Chondrocyte (in vitro differentiated cells): ENCODE measurements at regions not wholly inside any gene's neighbourhood (a gene's known extent, or its start where the extent isn't known, plus 50 kb on each side); places are given as distances from the start of the nearest gene placed in this dataset.

ENCODE experiments used
- DNase-seq: peaks from one replicate; pipeline ENCODE4 v3.0.0; 2021; ENCODE audit warnings: mixed read lengths, low spot score
- H3K27ac Mint-ChIP-seq: one replicate; pipeline ENCODE4 v1.8.0; 2021; ENCODE audit warnings: mild to moderate bottlenecking, moderate library complexity, mixed read lengths; ENCODE audit not compliant: unreplicated experiment
- H3K27me3 Mint-ChIP-seq: 2 replicates; pipeline ENCODE4 v1.8.0; 2021; ENCODE audit warnings: low read depth, mixed read lengths
- H3K36me3 Mint-ChIP-seq: 2 replicates; pipeline ENCODE4 v1.8.0; 2021; ENCODE audit warnings: low read depth, mixed read lengths
- H3K4me1 Mint-ChIP-seq: 2 replicates; pipeline ENCODE4 v1.8.0; 2021; ENCODE audit warnings: low read depth, mild to moderate bottlenecking, mixed read lengths
- H3K4me3 Mint-ChIP-seq: one replicate; pipeline ENCODE4 v1.8.0; 2021; ENCODE audit warnings: mild to moderate bottlenecking, moderate library complexity, mixed read lengths; ENCODE audit not compliant: unreplicated experiment
- H3K9me3 Mint-ChIP-seq: 2 replicates; pipeline ENCODE4 v1.8.0; 2021; ENCODE audit warnings: low read depth, mixed read lengths
- TF ChIP-seq, protein P1 (sequence below): fragments of 200-600 bp; sonication (generic); IDR thresholded peaks from 2 replicates; pipeline ENCODE4 v1.5.0; 2021; ENCODE audit warnings: antibody characterized with exemption, mild to moderate bottlenecking, moderate library complexity

DNA sequence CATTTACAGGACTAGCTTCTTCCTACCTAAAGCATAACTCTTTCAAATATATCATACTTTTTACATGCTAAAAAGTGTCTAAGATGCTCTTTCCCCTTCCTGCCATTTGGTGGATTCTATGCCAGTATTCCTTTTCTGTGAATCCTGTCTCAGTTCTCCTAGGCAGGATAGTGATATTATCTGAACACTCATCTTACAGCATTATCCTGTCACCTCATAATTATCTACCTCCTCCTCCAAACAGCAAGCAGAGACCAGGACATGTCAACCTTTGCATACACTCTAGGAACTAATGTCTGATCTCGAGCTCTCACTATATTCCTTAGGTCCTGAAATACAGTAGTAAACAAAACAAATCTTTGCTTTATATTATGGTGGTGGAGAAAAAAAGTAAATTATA is 275.5 kb downstream of the FAM181B start:
- DNase-seq: no peak
- TF ChIP-seq, protein P1, sequence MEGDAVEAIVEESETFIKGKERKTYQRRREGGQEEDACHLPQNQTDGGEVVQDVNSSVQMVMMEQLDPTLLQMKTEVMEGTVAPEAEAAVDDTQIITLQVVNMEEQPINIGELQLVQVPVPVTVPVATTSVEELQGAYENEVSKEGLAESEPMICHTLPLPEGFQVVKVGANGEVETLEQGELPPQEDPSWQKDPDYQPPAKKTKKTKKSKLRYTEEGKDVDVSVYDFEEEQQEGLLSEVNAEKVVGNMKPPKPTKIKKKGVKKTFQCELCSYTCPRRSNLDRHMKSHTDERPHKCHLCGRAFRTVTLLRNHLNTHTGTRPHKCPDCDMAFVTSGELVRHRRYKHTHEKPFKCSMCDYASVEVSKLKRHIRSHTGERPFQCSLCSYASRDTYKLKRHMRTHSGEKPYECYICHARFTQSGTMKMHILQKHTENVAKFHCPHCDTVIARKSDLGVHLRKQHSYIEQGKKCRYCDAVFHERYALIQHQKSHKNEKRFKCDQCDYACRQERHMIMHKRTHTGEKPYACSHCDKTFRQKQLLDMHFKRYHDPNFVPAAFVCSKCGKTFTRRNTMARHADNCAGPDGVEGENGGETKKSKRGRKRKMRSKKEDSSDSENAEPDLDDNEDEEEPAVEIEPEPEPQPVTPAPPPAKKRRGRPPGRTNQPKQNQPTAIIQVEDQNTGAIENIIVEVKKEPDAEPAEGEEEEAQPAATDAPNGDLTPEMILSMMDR: no peak
- no peaks in the 10 kb centered on the region for H3K36me3 Mint-ChIP-seq
- H3K4me1 Mint-ChIP-seq: no peaks in the 10 kb centered on the region
- H3K27me3 Mint-ChIP-seq: peaks cover 7% of the 10 kb centered on the region
- no peak overlapping the region for H3K4me3 Mint-ChIP-seq
- no peak overlapping the region for H3K27ac Mint-ChIP-seq
- no peaks in the 10 kb centered on the region for H3K9me3 Mint-ChIP-seq

DNA sequence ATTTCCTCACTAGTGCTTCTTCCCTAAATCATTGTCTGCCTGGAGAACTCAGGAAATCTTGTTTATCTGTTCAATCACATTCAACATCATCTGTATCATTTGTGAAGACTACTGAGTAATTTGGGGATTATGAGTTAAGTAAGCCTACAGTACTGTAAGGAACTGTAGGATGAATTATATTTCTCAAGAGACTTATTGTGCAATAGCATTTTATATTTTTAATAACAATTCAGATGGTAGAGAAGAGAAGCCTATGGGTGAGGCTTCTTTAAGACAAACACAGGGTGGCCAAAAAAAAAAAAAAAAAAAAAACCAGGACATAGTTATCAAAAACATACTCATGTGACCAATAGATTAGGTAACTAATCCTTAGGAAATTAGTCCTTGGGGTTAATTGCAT is 282.7 kb downstream of the FAM181B start:
- H3K4me3 Mint-ChIP-seq: no peak overlapping the region
- TF ChIP-seq, protein P1: no peak

DNA sequence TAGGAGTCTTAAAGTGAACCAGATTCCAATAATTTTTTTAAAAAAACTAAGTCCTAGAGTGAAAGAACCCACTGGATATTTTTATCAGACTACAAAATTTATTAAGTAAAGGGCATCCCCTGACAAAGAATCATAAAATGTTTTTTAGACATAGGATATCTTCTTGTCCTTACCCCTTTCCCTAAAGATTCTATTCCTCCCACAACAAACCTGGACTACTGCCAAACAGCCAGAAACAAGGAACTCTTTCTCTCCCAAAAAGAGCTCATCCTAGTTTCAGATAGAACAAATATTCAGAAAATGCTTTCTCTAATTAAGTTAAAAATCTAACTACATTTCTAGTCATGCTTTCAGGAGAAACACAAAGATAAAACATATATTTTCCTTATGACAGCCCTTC is 327.1 kb downstream of the FAM181B start:
- H3K9me3 Mint-ChIP-seq: peaks cover 7% of the 10 kb centered on the region
- no peaks in the 10 kb centered on the region for H3K36me3 Mint-ChIP-seq
- H3K4me3 Mint-ChIP-seq: no peak overlapping the region
- H3K27me3 Mint-ChIP-seq: peaks cover 5% of the 10 kb centered on the region
- DNase-seq: no peak
- H3K4me1 Mint-ChIP-seq: no peaks in the 10 kb centered on the region
- TF ChIP-seq, protein P1: no peak
- H3K27ac Mint-ChIP-seq: no peak overlapping the region

More for the DNA sequence above, 282.7 kb downstream of the FAM181B start:
- no peaks in the 10 kb centered on the region for H3K9me3 Mint-ChIP-seq
- no peaks in the 10 kb centered on the region for H3K36me3 Mint-ChIP-seq
- no peak for DNase-seq
- no peak overlapping the region for H3K27ac Mint-ChIP-seq
- no peaks in the 10 kb centered on the region for H3K4me1 Mint-ChIP-seq
- H3K27me3 Mint-ChIP-seq: peaks cover 7% of the 10 kb centered on the region

DNA sequence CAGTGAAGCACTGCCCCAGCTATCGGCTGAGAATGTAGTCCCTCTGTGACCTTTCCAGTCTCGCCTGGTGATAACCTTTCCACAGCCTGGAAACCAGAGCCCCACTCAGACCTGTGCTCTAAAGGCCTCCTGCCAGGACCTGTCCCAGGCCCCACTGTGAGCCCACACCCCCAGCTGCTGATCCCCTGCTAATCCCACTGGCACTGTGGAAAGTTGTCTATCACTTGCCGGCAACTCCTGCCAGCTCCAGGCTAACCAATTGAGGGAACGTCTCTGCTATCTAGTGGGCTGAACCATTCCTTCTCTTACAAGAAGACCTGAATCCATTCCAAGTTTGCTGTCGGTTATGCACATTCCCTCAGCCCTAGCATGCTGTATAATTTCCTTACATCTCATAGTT is 328.2 kb downstream of the FAM181B start:
- Mint-ChIP-seq H3K27me3 (peaks cover 5% of the 10 kb centered on the region), H3K27ac (no peak overlapping the region), H3K4me3 (no peak overlapping the region), H3K4me1 (no peaks in the 10 kb centered on the region), H3K9me3 (no peaks in the 10 kb centered on the region), H3K36me3 (no peaks in the 10 kb centered on the region)
- TF ChIP-seq, protein P1: no peak
- DNase-seq: no peak

DNA sequence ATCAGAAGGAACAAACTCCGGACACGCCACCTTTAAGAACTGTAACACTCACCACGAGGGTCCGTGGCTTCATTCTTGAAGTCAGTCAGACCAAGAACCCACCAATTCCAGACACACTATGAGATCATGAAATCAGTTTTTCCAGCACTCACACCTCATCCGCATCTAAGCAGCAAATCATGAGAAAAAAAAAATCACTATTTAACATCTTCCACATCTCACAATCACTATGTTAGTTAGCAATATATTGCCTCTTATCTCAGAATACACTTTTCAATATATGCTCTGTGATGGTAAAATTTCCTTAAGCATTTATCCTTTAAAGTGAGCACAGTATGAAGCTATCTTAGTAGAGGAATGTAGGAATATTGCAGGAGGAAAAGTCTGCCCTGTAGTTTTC is 328.7 kb downstream of the FAM181B start:
- Mint-ChIP-seq H3K4me3 (no peak overlapping the region), H3K9me3 (no peaks in the 10 kb centered on the region), H3K27me3 (peaks cover 5% of the 10 kb centered on the region), H3K4me1 (no peaks in the 10 kb centered on the region), H3K27ac (no peak overlapping the region), H3K36me3 (no peaks in the 10 kb centered on the region)
- TF ChIP-seq, protein P1: no peak
- DNase-seq: no peak
